ENCODE measurements at regions not wholly inside any gene's neighbourhood (a gene's known extent, or its start where the extent isn't known, plus 50 kb on each side); places are given as distances from the start of the nearest gene placed in this dataset.
"Not testable (repeated sequence)": the region's sequence is repeated elsewhere in the genome, so short reads cannot be mapped to it uniquely, and the experiment has no call there.

DNA sequence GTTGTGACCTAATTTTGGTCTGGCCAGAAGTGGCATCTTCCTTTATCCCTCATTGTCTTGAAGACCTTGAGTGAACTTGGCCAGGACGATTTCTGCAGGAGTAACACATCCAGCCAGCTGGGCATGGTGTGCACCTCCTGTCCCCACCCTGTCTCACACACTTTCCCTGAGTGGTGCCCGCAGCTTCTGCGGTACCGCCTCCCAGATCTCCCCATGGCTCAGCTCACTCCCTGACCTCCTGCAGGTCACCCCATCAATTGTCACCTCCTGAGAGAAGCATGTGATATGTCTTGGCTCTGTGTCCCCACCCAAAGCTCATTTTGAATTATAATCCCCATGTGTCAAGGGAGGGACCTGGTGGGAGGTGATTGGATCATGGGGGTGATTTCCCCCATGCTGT is 50.2 kb upstream of the TP53I11 start:
- no peak for DNase-seq

DNA sequence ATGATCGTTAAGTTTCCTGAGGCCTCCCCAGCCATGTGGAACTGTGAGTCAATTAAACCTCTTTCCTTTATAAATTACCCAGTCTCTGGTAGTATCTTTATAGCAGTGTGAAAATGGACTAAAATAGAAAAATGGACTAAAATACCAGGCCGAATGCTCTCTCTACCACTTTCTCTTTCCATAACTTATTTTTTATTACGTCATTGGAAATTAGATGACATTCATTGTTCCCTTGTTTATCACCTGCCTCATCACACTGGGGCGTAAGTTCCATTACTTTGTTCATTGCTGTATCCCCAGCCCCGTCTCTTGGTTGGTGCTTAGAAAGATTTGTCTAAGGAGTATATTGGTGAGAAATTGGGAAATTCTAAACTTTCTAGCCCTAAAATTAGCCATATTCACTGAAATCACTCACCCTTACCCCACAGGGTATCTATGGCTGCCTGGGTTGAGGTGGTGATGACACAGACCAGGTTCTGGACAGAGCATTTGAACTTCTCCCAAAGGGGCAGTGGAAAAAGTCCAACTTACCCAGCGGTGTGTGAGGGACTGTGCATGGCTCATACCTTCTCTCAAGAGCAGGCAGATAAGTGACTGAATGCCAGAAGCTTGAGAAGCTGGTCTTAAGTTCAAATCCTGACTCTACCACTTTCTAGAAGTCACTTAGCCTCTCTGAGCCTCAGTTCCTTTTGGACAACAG is 50.9 kb upstream of the TP53I11 start:
- DNase-seq: no peak

DNA sequence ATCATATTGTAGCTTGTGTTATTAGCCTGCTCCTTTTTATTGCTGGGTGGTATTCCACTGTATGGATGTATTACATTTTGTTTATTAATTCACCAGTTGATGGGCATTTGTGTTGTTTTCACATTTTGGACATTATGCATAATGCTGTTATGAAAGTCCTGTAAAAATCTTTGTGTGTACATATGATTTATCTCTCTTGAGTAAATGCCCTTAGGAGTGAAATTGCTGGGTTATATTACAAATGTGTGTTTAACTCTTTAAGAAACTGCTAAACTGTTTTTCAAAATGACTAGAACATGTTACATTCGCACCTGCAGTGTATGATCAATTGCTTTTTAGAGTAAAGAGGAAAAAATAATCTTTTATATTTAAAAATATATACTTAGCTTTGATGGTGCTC is 54.4 kb upstream of the TP53I11 start:
- no peak for DNase-seq

DNA sequence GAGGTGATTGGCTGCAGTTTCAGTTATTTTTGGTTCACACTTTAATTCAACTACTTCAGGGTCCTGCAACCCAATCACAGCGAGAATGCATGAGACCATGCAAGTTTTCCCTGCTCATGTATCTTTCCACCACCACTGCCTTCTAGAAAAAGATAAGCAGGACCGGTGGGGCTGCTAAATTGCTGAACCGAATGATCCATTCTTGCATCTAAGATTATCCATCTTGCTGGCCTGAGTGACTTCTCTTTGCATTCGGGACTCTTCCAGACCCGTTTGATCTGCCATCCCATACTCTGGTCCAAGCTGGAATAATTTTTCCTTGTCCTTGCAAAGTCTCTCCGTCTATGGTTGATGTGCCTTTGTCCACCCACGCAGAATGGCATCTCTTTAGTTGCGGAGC is 56.3 kb upstream of the TP53I11 start:
- DNase-seq: no peak

DNA sequence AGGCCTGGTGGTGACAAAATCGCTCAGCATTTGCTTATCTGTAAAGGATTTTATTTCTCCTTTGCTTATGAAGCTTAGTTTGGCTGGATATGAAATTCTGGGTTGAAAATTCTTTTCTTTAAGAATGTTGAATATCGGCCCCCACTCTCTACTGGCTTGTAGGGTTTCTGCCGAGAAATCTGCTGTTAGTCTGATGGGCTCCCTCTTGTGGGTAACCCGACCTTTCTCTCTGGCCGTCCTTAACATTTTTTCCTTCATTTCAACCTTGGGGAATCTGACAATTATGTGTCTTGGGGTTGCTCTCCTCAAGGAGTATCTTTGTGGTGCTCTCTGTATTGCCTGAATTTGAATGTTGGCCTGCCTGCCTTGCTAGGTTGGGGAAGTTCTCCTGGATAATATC is 65.3 kb upstream of the TP53I11 start:
- not testable (repeated sequence) for DNase-seq

DNA sequence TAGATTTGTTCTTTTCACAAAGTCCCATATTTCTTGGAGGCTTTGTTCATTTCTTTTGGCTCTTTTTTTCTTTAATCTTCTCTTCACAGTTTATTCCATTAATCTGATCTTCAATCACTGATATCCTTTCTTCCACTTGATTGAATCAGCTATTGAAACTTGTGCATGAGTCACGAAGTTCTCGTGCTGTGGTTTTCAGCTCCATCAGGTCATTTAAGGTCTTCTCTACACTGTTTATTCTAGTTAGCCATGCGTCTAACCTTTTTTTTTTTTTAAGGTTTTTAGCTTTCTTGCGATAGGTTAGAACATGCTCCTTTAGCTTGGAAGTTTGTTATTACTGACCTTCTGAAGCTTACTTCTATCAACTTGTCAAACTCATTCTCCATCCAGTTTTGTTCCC is 65.8 kb upstream of the TP53I11 start:
- DNase-seq: not testable (repeated sequence)

DNA sequence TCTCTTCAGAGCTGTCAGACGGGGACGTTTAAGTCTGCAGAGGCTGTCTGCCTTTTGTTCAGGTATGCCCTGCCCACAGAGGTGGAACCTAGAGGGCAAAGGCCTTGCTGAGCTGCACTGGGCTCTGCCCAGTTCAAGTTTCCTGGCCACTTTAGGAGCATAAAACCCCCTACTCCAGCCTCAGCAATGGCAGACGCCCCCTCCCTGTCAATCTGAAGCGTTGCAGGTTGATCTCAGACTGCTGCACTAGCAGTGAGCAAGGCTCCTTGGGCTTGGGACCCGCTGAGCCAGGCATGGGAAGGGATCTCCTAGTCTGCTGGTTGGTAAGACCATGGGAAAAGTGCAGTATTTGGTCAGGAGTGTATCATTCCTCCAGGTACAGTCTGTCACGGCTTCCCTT is 66.6 kb upstream of the TP53I11 start:
- DNase-seq: no peak

DNA sequence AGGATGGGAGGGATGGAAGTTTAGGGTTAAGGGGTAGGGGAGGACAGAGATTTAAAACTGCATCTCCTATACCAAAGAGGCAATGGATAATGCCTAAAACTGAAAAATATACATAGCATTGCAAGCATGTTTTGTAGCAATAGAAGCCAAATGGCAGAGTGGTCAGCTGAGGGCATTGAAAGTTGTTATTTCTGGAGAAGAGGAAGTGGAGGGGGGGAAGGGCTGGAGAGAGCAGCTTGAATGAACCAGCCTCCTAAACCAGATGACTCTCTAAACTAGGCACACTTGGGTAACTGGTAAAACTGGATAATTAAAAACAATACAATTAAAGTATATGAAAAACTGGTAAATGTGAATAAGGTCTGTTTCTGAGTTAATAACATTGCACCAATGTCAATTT is 70.3 kb upstream of the TP53I11 start:
- DNase-seq: no peak

DNA sequence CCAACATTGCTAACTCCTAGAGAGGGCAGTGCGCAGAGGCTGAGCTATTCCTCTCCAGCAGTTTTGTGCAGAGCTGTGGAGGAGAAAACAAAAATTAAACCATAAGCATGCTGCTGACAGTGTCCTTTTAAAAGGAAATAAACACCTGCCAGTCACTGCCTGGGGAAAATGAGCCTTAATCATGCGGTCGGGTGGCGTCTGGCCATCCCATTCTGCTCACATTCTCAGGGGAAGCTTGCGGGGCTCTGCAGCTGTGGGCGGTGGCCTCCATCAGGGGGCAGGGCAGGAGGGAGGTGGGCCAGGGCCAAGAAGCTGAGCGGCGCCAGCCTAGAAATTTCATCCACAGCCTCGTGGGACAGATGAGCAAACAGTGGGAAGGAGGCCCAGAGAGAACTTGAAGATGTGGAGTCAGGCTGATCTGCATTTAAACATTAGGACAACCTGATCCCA is 71.0 kb upstream of the TP53I11 start:
- DNase-seq: no peak

DNA sequence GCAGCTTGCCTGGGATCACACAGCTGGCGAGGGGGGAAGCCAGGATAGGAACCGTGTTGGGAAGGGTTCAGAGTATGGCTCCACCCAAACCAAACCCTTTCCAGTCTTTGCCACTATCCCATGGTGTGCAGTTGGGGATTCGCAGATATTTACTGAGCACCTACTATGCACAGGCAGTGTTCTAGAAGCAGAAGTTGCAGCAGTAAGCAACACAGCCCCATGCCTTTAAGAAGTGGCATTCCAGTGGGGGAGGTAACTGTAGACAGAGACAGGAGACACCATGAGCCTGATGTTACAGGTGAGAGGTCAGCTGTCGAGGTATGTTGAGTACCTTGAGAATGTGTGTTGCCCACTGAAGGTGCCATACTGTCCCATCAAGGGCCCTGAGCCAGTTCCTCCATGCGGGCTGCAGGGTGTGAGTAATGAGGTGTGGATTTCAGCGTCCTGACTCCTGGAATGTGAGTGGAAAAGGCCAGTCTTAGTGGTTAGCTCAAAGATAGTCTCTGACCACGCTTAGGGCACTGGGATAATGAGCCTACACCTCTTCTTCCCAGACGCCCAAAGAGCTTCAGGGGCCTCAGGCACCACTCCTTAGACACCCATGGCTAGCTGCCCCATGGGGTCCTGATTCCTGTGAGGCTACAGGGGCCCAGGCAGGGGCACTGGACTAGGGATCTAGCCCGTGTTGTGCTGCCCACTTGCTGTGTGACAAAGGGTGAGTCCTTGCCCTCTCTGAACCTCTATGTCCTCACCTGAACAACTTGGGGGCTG is 71.8 kb upstream of the TP53I11 start:
- no peak for DNase-seq

DNA sequence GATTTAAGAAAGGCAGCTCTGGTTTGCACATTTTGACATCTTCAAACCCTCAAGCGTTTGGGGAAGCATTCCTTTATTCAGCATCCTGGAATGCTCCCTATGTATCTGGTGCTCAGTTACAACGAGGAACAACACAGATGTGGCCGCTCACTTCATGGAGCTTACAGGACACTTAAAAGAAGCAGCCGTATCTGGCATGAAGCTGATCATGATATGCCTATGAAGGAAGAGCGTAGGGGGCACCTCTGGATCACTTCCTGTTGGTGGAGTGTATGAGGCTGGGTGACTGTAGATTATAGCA is 72.3 kb upstream of the TP53I11 start:
- no peak for DNase-seq

DNA sequence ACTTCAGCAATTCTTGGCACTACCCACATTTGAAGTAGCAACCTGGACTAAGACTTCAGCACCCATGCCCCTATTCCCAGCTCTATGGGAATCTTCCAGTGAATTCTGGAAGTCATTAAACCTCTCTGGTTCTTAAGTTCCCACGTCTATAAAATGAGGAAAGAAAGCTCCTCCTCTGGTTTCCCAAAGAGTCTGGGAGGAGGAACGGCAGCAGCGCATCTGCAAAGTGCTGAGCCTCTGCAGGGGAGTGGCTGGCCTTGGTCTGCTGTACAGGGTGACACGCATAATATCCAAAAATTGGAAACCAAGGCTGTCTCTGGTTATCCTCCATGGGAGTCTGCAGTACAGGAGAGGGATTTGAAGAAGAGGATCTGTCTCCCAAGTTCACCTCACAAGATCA is 73.6 kb upstream of the TP53I11 start:
- no peak for DNase-seq

DNA sequence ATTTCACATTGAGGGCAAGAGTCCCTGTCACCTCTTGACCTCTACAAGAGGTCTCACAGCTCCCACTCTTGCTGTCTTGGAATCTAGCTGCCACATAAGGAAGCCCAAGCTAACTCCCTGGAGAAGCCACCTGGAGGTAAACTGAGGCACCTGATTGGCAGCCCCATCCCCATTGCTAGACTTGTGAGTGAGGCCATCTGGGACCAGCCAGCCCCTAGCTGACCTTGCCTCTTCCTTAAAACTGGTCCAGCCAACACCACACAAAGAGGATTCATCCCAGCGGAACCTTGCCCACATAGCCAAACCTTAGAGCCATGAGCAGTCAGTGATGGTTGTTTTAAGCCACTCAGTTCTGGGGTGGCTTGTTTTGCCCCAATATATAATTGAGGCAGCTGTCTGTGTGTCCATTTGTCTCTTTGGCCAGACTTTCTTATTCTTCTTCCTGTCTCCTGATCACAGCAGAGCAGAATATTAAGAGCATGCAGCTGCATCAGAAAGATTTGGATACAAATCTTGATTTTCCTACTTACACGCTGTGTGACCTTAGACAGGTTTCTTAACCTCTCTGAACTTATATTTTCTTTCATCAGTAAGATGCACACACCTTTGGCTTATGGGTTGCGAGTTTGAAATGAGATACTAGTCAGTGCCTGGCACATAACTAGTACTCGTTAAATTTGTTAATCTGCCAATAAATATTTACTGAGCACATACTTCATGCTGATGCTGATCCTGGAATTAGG is 74.3 kb upstream of the TP53I11 start:
- no peak for DNase-seq

DNA sequence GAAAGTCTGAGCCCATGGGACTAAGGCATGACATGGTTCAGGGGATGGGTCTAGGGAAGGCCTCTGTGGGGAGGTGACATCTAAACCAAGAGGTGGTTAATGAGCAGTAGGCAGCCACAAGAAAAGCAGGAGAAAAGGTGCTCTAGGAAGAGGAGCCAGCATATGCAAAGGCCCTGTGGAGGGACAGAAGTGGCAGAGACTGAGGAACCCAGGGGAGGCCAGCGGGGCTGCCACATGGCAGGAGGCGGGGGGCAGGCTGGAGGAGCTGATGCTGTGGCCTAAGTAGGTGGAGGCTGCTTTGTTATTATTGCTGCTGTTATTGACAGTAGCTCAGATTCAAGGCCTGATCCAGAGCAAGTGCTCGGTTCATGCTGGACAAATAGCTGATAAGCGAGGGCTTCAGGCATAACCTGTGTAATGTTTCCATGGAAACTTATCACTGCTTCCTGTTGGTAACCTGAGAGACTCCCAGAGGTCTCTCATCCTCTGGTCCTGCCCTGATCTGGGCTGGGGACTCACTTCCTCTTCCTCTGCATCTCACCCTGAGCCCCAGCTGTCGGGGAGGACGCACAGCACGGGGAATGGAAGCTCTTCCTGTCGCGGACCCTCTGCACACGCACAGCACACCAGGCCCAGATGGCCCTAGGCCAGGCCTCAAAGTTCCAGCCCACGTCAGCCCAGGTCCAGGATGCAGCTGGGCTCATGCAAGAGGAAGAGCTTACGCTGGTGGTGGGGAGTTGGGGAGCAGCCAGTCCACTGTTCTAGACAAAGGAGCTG is 75.2 kb upstream of the TP53I11 start:
- DNase-seq: no peak

DNA sequence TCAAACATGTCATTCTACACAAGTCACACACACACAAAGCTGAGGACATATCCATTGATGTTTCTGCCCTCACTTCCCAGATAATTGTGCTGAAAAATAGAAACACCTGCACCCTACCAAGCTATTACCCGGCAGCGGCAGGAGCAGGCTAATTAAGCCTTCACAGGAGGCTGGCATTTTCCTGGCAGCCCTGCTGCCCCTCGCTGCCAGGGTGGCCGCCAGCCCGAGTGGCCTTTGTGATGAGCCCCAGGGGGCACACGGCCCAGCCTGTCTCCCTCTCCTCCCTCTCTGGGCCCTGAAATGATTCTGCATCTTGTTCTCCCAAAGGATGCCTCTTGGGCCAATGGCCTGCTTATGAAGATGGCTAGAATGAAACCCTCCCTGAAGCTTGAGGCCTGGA is 76.2 kb upstream of the TP53I11 start:
- no peak for DNase-seq

DNA sequence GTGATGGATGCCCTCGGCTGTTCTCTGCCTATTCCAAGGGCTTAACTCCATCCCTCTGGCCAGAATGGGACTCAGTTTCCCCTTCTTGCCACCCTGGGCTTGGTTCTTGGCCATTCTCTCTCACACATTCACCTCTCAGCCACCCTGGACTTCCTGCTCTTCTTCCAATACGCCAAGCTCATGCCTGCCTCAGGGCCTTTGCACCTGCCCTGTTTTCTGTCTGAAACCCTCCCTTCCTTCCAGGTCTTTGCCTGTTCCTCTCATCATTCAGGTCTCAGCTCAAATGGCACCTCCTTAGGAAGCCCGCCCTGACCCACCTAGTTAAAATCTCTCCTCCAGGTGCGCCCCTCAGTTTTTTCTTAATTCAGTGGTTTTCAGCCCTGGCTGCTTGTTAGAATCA is 76.6 kb upstream of the TP53I11 start:
- no peak for DNase-seq

DNA sequence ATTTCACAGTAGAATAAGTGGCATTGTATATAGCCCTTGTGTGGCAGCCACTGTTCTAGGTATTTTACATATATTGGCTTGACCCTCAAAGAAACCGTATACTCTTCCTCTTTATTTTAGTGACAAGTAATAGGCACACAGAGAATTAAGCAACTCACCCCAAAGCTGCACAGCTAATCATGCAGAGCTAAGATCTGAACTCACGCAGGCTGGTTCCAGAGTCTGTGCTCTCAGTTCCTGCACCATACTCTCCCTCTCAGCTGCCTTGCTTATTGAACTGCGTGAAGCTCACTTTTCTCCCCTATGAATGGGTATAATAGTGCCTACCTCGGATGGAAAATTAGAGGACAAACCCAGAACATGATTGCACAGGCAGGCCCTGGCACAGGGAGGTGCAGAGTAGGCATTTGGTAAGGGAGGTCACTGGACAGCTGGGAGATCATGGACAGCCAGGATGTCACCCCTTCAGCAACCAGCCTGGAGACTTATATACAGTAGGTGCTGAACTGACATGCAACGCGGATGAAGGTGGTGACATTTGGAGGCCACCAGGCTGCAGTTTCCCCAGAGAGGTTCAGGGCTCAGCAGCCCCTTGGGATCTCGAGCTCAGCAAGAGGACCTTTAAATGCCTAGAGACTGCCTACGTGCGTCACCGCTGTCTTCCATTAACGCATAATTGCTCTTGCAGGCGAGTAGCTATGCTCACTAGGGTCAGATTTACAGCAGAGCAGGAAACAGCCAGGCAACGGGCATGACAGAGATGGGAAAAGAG is 78.4 kb upstream of the TP53I11 start:
- DNase-seq: no peak

DNA sequence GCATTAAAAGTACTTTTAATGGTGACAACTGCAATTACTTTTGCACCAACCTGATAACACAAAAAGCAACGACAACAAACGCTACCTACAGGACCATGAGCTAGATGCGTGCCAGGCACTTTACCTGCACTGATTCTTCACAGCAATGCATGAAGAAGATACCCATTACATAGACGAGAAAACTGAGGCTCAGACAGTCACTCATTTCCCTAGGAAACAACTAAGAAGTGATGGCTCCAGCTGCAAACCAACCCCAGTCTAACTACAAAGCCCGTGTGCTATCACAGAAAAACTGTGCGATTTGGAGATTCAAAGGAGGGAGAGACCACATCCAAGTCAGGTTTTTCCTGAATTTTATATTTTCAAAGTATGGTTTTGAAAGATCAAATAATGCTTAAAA is 80.1 kb upstream of the TP53I11 start:
- no peak for DNase-seq

DNA sequence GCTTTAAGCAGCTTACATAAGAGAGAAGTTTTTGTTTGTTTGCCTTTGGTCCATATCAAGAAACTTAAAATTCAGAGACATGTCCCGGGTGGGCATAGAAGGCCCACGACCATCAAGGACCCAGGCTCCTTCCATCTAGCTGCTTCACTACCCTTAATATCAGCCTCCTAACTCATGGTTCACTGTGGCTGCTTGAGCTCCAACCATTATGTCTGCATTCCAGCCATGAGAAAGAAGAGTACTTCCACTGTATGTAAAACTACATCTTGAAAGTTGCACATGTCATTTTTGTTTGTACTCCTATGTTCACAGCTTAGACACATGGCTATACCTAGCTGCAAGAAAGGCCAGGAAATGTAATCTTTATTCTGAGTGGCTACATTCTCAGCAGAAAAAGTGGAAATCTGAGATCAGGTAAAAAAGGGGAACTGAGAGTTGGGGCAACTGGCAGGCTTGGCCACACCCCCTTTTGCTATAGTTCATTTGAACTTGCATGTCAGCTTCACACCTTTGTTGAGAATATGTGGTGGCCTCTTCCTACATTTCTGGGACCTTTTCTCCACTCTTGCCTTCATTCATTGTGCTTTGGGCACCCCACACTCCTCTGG is 81.3 kb upstream of the TP53I11 start:
- DNase-seq: no peak

DNA sequence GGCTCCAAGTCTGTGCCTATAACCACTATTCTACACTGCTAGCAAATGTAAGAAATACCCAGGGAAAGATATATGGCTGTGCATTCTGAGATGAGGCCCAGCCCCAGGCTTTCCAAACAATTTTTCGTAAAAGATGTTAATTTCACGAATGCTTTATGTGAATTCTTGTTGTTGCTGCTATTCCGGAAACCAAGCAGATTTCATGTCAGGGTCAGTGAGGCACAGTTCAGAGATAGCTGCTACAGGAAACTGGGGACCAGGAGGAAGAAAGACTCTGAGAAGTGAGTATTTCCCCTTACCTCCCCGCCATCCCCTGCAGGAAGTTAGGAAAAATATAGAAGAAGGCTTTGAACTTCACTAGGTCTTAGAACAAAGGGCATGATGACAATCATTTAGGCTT is 84.7 kb upstream of the TP53I11 start:
- DNase-seq: no peak

DNA sequence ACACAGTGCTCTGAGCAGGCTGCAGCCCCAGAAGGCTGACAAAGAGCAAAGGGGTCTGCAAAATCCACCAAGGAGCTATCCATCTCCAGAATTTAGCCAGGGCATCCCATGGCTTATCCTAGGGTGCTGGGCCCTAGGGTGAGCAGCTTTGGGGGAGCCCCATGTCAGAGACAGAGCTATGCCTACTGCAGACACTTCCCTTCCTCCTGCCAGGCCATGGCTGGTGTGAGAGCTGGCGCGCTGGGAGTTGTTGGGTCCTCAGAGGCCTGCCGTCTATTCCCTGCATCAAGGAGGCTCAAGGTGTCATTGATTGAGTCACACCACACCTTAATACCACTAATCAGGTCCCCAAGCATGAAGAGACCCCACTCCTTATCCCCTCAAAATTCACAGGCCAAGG is 85.3 kb upstream of the TP53I11 start:
- no peak for DNase-seq

DNA sequence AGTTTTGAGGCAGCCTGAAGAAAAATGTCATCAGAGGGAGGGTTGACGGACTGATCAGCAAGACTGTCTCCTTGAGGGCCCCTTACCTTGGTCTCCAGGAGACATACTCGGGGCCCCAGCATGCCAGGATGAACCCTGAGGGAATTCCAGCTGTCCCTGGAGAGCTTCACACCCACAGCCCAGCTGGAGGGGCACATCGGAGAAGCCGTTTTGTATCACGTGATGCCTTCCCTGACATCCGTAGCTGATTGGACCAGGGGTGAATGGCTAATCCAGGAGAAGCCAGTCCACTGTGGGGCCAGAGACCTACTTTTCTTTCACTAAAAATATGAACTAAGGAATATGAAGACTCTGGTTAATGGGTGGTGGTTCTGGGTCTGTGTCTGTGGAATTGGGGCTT is 86.0 kb upstream of the TP53I11 start:
- DNase-seq: no peak

Data from stimulated activated naive CD4-positive, alpha-beta T cell treated with Interleukin-2 at 50 U/mL for 16 hours (primary cell).